ENCODE measurements at regions not wholly inside any gene's neighbourhood (a gene's known extent, or its start where the extent isn't known, plus 50 kb on each side); places are given as distances from the start of the nearest gene placed in this dataset.

DNA sequence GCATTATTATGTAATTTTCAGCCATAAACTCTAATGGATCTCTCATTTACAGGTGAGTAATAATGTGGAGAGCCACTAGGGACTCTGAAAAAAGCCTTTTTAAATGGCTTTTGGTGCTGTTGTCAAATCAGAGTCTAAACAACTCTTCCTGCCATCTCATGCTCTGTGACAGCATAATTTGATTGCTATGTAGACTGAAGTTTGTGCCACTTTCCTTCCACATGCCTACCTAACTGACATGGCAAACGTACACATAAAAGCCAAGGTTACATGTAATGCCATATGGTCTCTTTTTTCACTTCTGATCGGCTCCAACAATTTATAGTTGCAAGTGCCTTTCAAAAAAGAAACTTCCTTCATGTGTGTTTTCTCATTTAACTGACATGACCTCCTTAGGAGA is 94.3 kb downstream of the SH2D1A start:
- no peak overlapping the region for H3T11ph ChIP-seq (ENCODE audit: low read length)
- no CpG with 5 or more reads among the region's 2 CpGs for WGBS (ENCODE audit: extremely low coverage, insufficient read length, low lambda C conversion rate)
- H3K14ac ChIP-seq (ENCODE audit: insufficient read depth, low read length) = no peak overlapping the region
- peaks cover 5% of the 10 kb centered on the region for H3K4me1 ChIP-seq (ENCODE audit: insufficient read depth, low read length)
- H3K79me1 ChIP-seq (ENCODE audit: insufficient read depth, low read depth, low read length, poor library complexity, severe bottlenecking) = no peaks in the 10 kb centered on the region
- no peak overlapping the region for H2AK5ac ChIP-seq (ENCODE audit: insufficient read length, low read length)
- no peak overlapping the region for H3K56ac ChIP-seq (ENCODE audit: insufficient read length, low read depth, low read length)
- H3K27ac ChIP-seq (ENCODE audit: insufficient read length, low read depth, low read length) = no peak overlapping the region
- DNase-seq = no peak
- H3K23me2 ChIP-seq (ENCODE audit: insufficient read length, low read depth, low read length, poor library complexity, severe bottlenecking) = no peaks in the 10 kb centered on the region
- Mint-ChIP-seq H3K36me3 (ENCODE audit: insufficient read depth in 1 of 3, low read depth in 3 of 3) (no peaks in the 10 kb centered on the region), H3K27me3 (ENCODE audit: low read depth) (no peaks in the 10 kb centered on the region), H3K27ac (no peak overlapping the region), H3K4me3 (no peak overlapping the region), H3K4me1 (peaks cover 7 to 8% of the 10 kb centered on the region in 2 experiments), H3K9me3 (peaks cover 0 to 3% of the 10 kb centered on the region in 2 experiments; a peak in 2 of 5 replicates)
- no peak overlapping the region for H4K5ac ChIP-seq (ENCODE audit: insufficient read length, low read depth, low read length)
- no peak overlapping the region for H2AFZ ChIP-seq (ENCODE audit: low read length)
- H4K20me1 ChIP-seq (ENCODE audit: control insufficient read depth, insufficient read depth, insufficient read length) = no peaks in the 10 kb centered on the region
- no peak overlapping the region for H2BK120ac ChIP-seq (ENCODE audit: low read depth, low read length, poor library complexity, severe bottlenecking)
- no peak overlapping the region for H2BK12ac ChIP-seq (ENCODE audit: insufficient read length, low read depth, low read length)
- H3K4ac ChIP-seq (ENCODE audit: low read depth, low read length) = no peak overlapping the region
- H3K18ac ChIP-seq (ENCODE audit: insufficient read length, low read depth, low read length) = no peak overlapping the region
- no peaks in the 10 kb centered on the region for H3K27me3 ChIP-seq (ENCODE audit: insufficient read depth, low read length)
- no peak overlapping the region for H3K4me2 ChIP-seq (ENCODE audit: insufficient read depth, insufficient read length, low read length)
- H3K23ac ChIP-seq (ENCODE audit: insufficient read length, low read depth, low read length) = no peak overlapping the region
- no peak overlapping the region for H3K9ac ChIP-seq (ENCODE audit: extremely low read depth, insufficient read length, low read length)
- no peak overlapping the region for H2BK20ac ChIP-seq (ENCODE audit: low read depth, low read length, poor library complexity, severe bottlenecking)
- H2BK5ac ChIP-seq (ENCODE audit: insufficient read length, low read length) = no peak overlapping the region
- no peak overlapping the region for H2BK15ac ChIP-seq (ENCODE audit: low read depth, low read length)
- H4K91ac ChIP-seq (ENCODE audit: insufficient read length, low read depth, low read length) = no peak overlapping the region
- H4K8ac ChIP-seq (replicated peaks; ENCODE audit: insufficient read length, low read depth, low read length) = no peak overlapping the region
- no peaks in the 10 kb centered on the region for H3K9me3 ChIP-seq (ENCODE audit: control insufficient read depth, low read depth, low read length)
- no peaks in the 10 kb centered on the region for H3K79me2 ChIP-seq (ENCODE audit: insufficient read depth, low read length)
- TF ChIP-seq CTCF (conservative IDR thresholded peaks at IDR 0.05) = no peak
